ENCODE measurements at regions not wholly inside any gene's neighbourhood (a gene's known extent, or its start where the extent isn't known, plus 50 kb on each side); places are given as distances from the start of the nearest gene placed in this dataset.

- Histone ChIP-seq H3K27me3 (ENCODE audit: insufficient read depth, low read length) (no peaks in the 10 kb centered on the region), H3K4me1 (ENCODE audit: insufficient read depth, low read length) (peaks cover 44% of the 10 kb centered on the region), H2AFZ (ENCODE audit: low read length) (peak overlapping the region; percentile 96), H4K20me1 (ENCODE audit: insufficient read depth, low read length) (no peaks in the 10 kb centered on the region), H3K79me2 (ENCODE audit: insufficient read depth, low read length) (no peaks in the 10 kb centered on the region), H3K4me2 (ENCODE audit: insufficient read depth, low read length) (peak overlapping the region; percentile 63), H3K9me3 (ENCODE audit: low read depth, low read length) (no peaks in the 10 kb centered on the region), H3K27ac (ENCODE audit: low read depth, low read length) (peak overlapping the region; percentile 49), H3K4me3 (ENCODE audit: insufficient read depth, low read length) (peak overlapping the region; percentile 34), H3K36me3 (ENCODE audit: insufficient read depth, low read length) (no peaks in the 10 kb centered on the region)
- TF ChIP-seq CTCF (IDR thresholded peaks at IDR 0.05; ENCODE audit: extremely low read depth, low read depth, low read length) = peak; percentile 47
- no peak for DNase-seq (ENCODE audit: insufficient read length, low spot score, missing footprints)
These were observed 54.9 kb upstream of the ZSWIM6 start for GRCh38 chr5:61277190-61277589.

- no peaks in the 10 kb centered on the region for H3K36me3 ChIP-seq (ENCODE audit: insufficient read depth, low read length)
- no peaks in the 10 kb centered on the region for H3K9me3 ChIP-seq (ENCODE audit: low read depth, low read length)
- no peaks in the 10 kb centered on the region for H4K20me1 ChIP-seq (ENCODE audit: insufficient read depth, low read length)
- H3K4me3 ChIP-seq (ENCODE audit: insufficient read depth, low read length) = no peak overlapping the region
- no peaks in the 10 kb centered on the region for H3K79me2 ChIP-seq (ENCODE audit: insufficient read depth, low read length)
- peak overlapping the region; percentile 96 for H2AFZ ChIP-seq (ENCODE audit: low read length)
- peak overlapping the region; percentile 63 for H3K4me2 ChIP-seq (ENCODE audit: insufficient read depth, low read length)
- no peak overlapping the region for H3K27ac ChIP-seq (ENCODE audit: low read depth, low read length)
- H3K27me3 ChIP-seq (ENCODE audit: insufficient read depth, low read length) = no peaks in the 10 kb centered on the region
- no peak for DNase-seq (ENCODE audit: insufficient read length, low spot score, missing footprints)
- TF ChIP-seq CTCF (IDR thresholded peaks at IDR 0.05; ENCODE audit: extremely low read depth, low read depth, low read length) = no peak
- H3K4me1 ChIP-seq (ENCODE audit: insufficient read depth, low read length) = peaks cover 44% of the 10 kb centered on the region
These were observed 54.3 kb upstream of the ZSWIM6 start for GRCh38 chr5:61277781-61278180.

- Histone ChIP-seq H3K27ac (ENCODE audit: low read depth, low read length) (peak overlapping the region; percentile 34), H3K4me1 (ENCODE audit: insufficient read depth, low read length) (peaks cover 37% of the 10 kb centered on the region), H4K20me1 (ENCODE audit: insufficient read depth, low read length) (no peaks in the 10 kb centered on the region), H3K36me3 (ENCODE audit: insufficient read depth, low read length) (no peaks in the 10 kb centered on the region), H3K4me2 (ENCODE audit: insufficient read depth, low read length) (peak overlapping the region; percentile 20), H2AFZ (ENCODE audit: low read length) (no peak overlapping the region), H3K9me3 (ENCODE audit: low read depth, low read length) (no peaks in the 10 kb centered on the region), H3K79me2 (ENCODE audit: insufficient read depth, low read length) (no peaks in the 10 kb centered on the region), H3K4me3 (ENCODE audit: insufficient read depth, low read length) (no peak overlapping the region), H3K27me3 (ENCODE audit: insufficient read depth, low read length) (no peaks in the 10 kb centered on the region)
- no peak for DNase-seq (ENCODE audit: insufficient read length, low spot score, missing footprints)
- TF ChIP-seq CTCF (IDR thresholded peaks at IDR 0.05; ENCODE audit: extremely low read depth, low read depth, low read length) = no peak
These were observed 52.3 kb upstream of the ZSWIM6 start for GRCh38 chr5:61279725-61280124.

GRCh38 chr5:61280205-61280604 lies 51.9 kb upstream of the ZSWIM6 start:
- TF ChIP-seq CTCF (IDR thresholded peaks at IDR 0.05; ENCODE audit: extremely low read depth, low read depth, low read length) = no peak
- peak; percentile 78 for DNase-seq (ENCODE audit: insufficient read length, low spot score, missing footprints)
- H3K27me3 ChIP-seq (ENCODE audit: insufficient read depth, low read length) = no peaks in the 10 kb centered on the region
- no peaks in the 10 kb centered on the region for H3K79me2 ChIP-seq (ENCODE audit: insufficient read depth, low read length)
- H3K4me3 ChIP-seq (ENCODE audit: insufficient read depth, low read length) = no peak overlapping the region
- H3K4me1 ChIP-seq (ENCODE audit: insufficient read depth, low read length) = peaks cover 33% of the 10 kb centered on the region
- H3K27ac ChIP-seq (ENCODE audit: low read depth, low read length) = peak overlapping the region; percentile 43
- H3K4me2 ChIP-seq (ENCODE audit: insufficient read depth, low read length) = peak overlapping the region; percentile 20
- no peak overlapping the region for H2AFZ ChIP-seq (ENCODE audit: low read length)
- no peaks in the 10 kb centered on the region for H4K20me1 ChIP-seq (ENCODE audit: insufficient read depth, low read length)
- H3K36me3 ChIP-seq (ENCODE audit: insufficient read depth, low read length) = no peaks in the 10 kb centered on the region
- H3K9me3 ChIP-seq (ENCODE audit: low read depth, low read length) = no peaks in the 10 kb centered on the region

Data from osteoblast (primary cell).